Activated T-cell treated with anti-CD3 and anti-CD28 coated beads, Interleukin-2, amount 50 U/mL, for 72 hours (primary cell): ENCODE measurements at regions not wholly inside any gene's neighbourhood (a gene's known extent, or its start where the extent isn't known, plus 50 kb on each side); places are given as distances from the start of the nearest gene placed in this dataset.
"Not testable (repeated sequence)": the region's sequence is repeated elsewhere in the genome, so short reads cannot be mapped to it uniquely, and the experiment has no call there.

Experiments
- ATAC-seq, 2 donors: fragments of 150-1000 bp; cut with Tn5 transposase; replicated peaks in 1 of 2; 2 replicates each; pipeline ENCODE4 v1.10.0; 2021; ENCODE audit warnings: moderate library complexity in 2 of 2, mild to moderate bottlenecking in 1 of 2
- DNase-seq, 2 donors: peaks; one replicate each; pipeline ENCODE4 v3.0.0; 2021 to 2022; ENCODE audit warnings: mixed read lengths in 1 of 2
- H3K27ac Mint-ChIP-seq: one replicate; pipeline ENCODE4 v1.8.0; 2022; ENCODE audit warnings: mild to moderate bottlenecking, moderate library complexity, mixed read lengths
- H3K27me3 Mint-ChIP-seq: one replicate; pipeline ENCODE4 v1.8.0; 2022; ENCODE audit warnings: low read depth, mixed read lengths
- H3K36me3 Mint-ChIP-seq, 2 donors: one replicate each; pipeline ENCODE4 v1.8.0; 2022; ENCODE audit warnings: mixed read lengths in 2 of 2, mild to moderate bottlenecking in 1 of 2; ENCODE audit not compliant: insufficient read depth in 2 of 2
- H3K4me1 Mint-ChIP-seq: one replicate; pipeline ENCODE4 v1.8.0; 2022; ENCODE audit warnings: low read depth, mixed read lengths
- H3K4me3 Mint-ChIP-seq, 2 donors: one replicate each; pipeline ENCODE4 v1.8.0; 2022; ENCODE audit warnings: mild to moderate bottlenecking in 2 of 2, mixed read lengths in 2 of 2, moderate library complexity in 2 of 2
- H3K9me3 Mint-ChIP-seq, 2 donors: one replicate each; pipeline ENCODE4 v1.8.0; 2022; ENCODE audit warnings: mixed read lengths in 2 of 2

GRCh38 chr4:147094238-147094637 is 148.6 kb upstream of the TTC29 start:
- ATAC-seq (no peak), DNase-seq (no peak)
- Mint-ChIP-seq H3K9me3 (no peaks in the 10 kb centered on the region), H3K27ac (no peak overlapping the region), H3K4me3 (no peak overlapping the region), H3K27me3 (peaks cover 32% of the 10 kb centered on the region), H3K4me1 (no peaks in the 10 kb centered on the region), H3K36me3 (no peaks in the 10 kb centered on the region)

- no peak for DNase-seq
- Mint-ChIP-seq H3K27me3 (peaks cover 22% of the 10 kb centered on the region), H3K27ac (peak overlapping the region; percentile 19), H3K4me1 (no peaks in the 10 kb centered on the region), H3K36me3 (no peaks in the 10 kb centered on the region), H3K4me3 (no peak overlapping the region), H3K9me3 (no peaks in the 10 kb centered on the region)
- no peak for ATAC-seq
These were observed 151.3 kb upstream of the TTC29 start for GRCh38 chr4:147096667-147097604.

- ATAC-seq (no peak), DNase-seq (no peak)
- H3K4me1 Mint-ChIP-seq, result no peaks in the 10 kb centered on the region
- H3K36me3 Mint-ChIP-seq, result no peaks in the 10 kb centered on the region
- no peak overlapping the region for H3K27ac Mint-ChIP-seq
- H3K9me3 Mint-ChIP-seq, result no peaks in the 10 kb centered on the region
- no peak overlapping the region for H3K4me3 Mint-ChIP-seq
- H3K27me3 Mint-ChIP-seq, result peaks cover 43% of the 10 kb centered on the region
These were observed 156.0 kb upstream of the TTC29 start for GRCh38 chr4:147101678-147102077.

GRCh38 chr4:147102596-147102995 is 156.9 kb upstream of the TTC29 start:
- Mint-ChIP-seq H3K27ac (no peak overlapping the region), H3K36me3 (no peaks in the 10 kb centered on the region), H3K4me1 (no peaks in the 10 kb centered on the region), H3K9me3 (no peaks in the 10 kb centered on the region), H3K27me3 (peaks cover 41% of the 10 kb centered on the region), H3K4me3 (no peak overlapping the region)
- DNase-seq (no peak), ATAC-seq (no peak)

- ATAC-seq (no peak), DNase-seq (no peak)
- H3K9me3 Mint-ChIP-seq, result no peaks in the 10 kb centered on the region
- H3K27ac Mint-ChIP-seq, result no peak overlapping the region
- H3K4me3 Mint-ChIP-seq, result no peak overlapping the region
- H3K27me3 Mint-ChIP-seq, result peaks cover 41% of the 10 kb centered on the region
- no peaks in the 10 kb centered on the region for H3K36me3 Mint-ChIP-seq
- no peaks in the 10 kb centered on the region for H3K4me1 Mint-ChIP-seq
These were observed 157.8 kb upstream of the TTC29 start for GRCh38 chr4:147103403-147103946.

- no peak overlapping the region for H3K27ac Mint-ChIP-seq
- peaks cover 37% of the 10 kb centered on the region for H3K27me3 Mint-ChIP-seq
- no peak for DNase-seq
- no peaks in the 10 kb centered on the region for H3K9me3 Mint-ChIP-seq
- no peak overlapping the region for H3K4me3 Mint-ChIP-seq
- H3K36me3 Mint-ChIP-seq, result no peaks in the 10 kb centered on the region
- no peak for ATAC-seq
- H3K4me1 Mint-ChIP-seq, result no peaks in the 10 kb centered on the region
These were observed 159.1 kb upstream of the TTC29 start for GRCh38 chr4:147104768-147105167.

GRCh38 chr4:147108409-147108808 is 162.7 kb upstream of the TTC29 start:
- no peak for DNase-seq
- Mint-ChIP-seq H3K4me1 (no peaks in the 10 kb centered on the region), H3K27ac (no peak overlapping the region), H3K27me3 (peaks cover 30% of the 10 kb centered on the region), H3K36me3 (no peaks in the 10 kb centered on the region), H3K9me3 (no peaks in the 10 kb centered on the region), H3K4me3 (no peak overlapping the region)
- no peak for ATAC-seq

GRCh38 chr4:147109800-147110199 is 164.1 kb upstream of the TTC29 start:
- DNase-seq (no peak), ATAC-seq (peak in 1 of 2 donors; percentile 23)
- Mint-ChIP-seq H3K9me3 (peaks cover 0 to 4% of the 10 kb centered on the region in 2 donors), H3K27me3 (peaks cover 31% of the 10 kb centered on the region), H3K36me3 (peaks cover 0 to 4% of the 10 kb centered on the region in 2 donors), H3K4me1 (no peaks in the 10 kb centered on the region), H3K4me3 (no peak overlapping the region), H3K27ac (no peak overlapping the region)

- H3K27ac Mint-ChIP-seq, result no peak overlapping the region
- DNase-seq (no peak), ATAC-seq (no peak)
- no peak overlapping the region for H3K4me3 Mint-ChIP-seq
- no peaks in the 10 kb centered on the region for H3K4me1 Mint-ChIP-seq
- peaks cover 22% of the 10 kb centered on the region for H3K27me3 Mint-ChIP-seq
- peaks cover 3 to 4% of the 10 kb centered on the region in 2 donors for H3K36me3 Mint-ChIP-seq
- H3K9me3 Mint-ChIP-seq, result peaks cover 0 to 4% of the 10 kb centered on the region in 2 donors
These were observed 165.1 kb upstream of the TTC29 start for GRCh38 chr4:147110473-147111367.

- DNase-seq, H3K4me1 Mint-ChIP-seq, H3K36me3 Mint-ChIP-seq, ATAC-seq, H3K9me3 Mint-ChIP-seq, H3K27ac Mint-ChIP-seq, H3K4me3 Mint-ChIP-seq: not testable (repeated sequence)
- H3K27me3 Mint-ChIP-seq, result peaks cover 10% of the 10 kb centered on the region
These were observed 166.5 kb upstream of the TTC29 start for GRCh38 chr4:147112196-147112595.

- DNase-seq, result no peak
- H3K27ac Mint-ChIP-seq, result no peak overlapping the region
- no peak overlapping the region for H3K4me3 Mint-ChIP-seq
- H3K36me3 Mint-ChIP-seq, result peaks cover 3 to 4% of the 10 kb centered on the region in 2 donors
- peaks cover 0 to 4% of the 10 kb centered on the region in 2 donors for H3K9me3 Mint-ChIP-seq
- no peaks in the 10 kb centered on the region for H3K4me1 Mint-ChIP-seq
- H3K27me3 Mint-ChIP-seq, result peaks cover 5% of the 10 kb centered on the region
- ATAC-seq, result no peak
These were observed 171.8 kb upstream of the TTC29 start for GRCh38 chr4:147117431-147117830.

- no peak for ATAC-seq
- H3K4me1 Mint-ChIP-seq, result no peaks in the 10 kb centered on the region
- no peak for DNase-seq
- peaks cover 5% of the 10 kb centered on the region for H3K27me3 Mint-ChIP-seq
- H3K4me3 Mint-ChIP-seq, result no peak overlapping the region
- no peak overlapping the region for H3K27ac Mint-ChIP-seq
- peaks cover 3 to 4% of the 10 kb centered on the region in 2 donors for H3K36me3 Mint-ChIP-seq
- H3K9me3 Mint-ChIP-seq, result peaks cover 0 to 4% of the 10 kb centered on the region in 2 donors
These were observed 172.9 kb upstream of the TTC29 start for GRCh38 chr4:147118528-147118927.

GRCh38 chr4:147122685-147123084 is 177.0 kb upstream of the TTC29 start:
- no peaks in the 10 kb centered on the region for H3K36me3 Mint-ChIP-seq
- no peak for DNase-seq
- no peak overlapping the region for H3K4me3 Mint-ChIP-seq
- no peaks in the 10 kb centered on the region for H3K4me1 Mint-ChIP-seq
- H3K27me3 Mint-ChIP-seq, result peaks cover 6% of the 10 kb centered on the region
- peaks cover 0 to 5% of the 10 kb centered on the region in 2 donors for H3K9me3 Mint-ChIP-seq
- ATAC-seq, result no peak
- no peak overlapping the region for H3K27ac Mint-ChIP-seq
